ENCODE measurements at regions not wholly inside any gene's neighbourhood (a gene's known extent, or its start where the extent isn't known, plus 50 kb on each side); places are given as distances from the start of the nearest gene placed in this dataset.

DNA sequence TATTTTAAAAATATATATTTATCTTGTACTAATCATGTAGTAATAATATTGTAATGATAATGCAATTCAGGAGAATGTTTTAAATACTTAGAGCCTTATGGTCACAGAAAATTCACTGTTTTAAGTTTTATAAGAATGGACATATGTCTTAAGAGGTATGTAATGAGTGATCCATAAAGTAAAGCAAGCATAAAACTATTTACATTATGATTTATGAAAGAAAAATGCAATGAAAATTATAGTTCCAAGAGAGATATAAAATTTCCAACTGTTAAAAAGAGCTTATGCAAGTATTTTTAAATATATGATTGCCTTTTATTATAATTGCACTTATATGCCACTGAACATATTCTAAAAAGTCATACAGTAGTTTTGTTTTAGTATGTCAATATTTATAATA, 157.5 kb upstream of the TARS1 start:
- TF ChIP-seq, protein P1, sequence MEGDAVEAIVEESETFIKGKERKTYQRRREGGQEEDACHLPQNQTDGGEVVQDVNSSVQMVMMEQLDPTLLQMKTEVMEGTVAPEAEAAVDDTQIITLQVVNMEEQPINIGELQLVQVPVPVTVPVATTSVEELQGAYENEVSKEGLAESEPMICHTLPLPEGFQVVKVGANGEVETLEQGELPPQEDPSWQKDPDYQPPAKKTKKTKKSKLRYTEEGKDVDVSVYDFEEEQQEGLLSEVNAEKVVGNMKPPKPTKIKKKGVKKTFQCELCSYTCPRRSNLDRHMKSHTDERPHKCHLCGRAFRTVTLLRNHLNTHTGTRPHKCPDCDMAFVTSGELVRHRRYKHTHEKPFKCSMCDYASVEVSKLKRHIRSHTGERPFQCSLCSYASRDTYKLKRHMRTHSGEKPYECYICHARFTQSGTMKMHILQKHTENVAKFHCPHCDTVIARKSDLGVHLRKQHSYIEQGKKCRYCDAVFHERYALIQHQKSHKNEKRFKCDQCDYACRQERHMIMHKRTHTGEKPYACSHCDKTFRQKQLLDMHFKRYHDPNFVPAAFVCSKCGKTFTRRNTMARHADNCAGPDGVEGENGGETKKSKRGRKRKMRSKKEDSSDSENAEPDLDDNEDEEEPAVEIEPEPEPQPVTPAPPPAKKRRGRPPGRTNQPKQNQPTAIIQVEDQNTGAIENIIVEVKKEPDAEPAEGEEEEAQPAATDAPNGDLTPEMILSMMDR (IDR thresholded peaks at IDR 0.05; ENCODE audit: low read length, missing control alignments): no peak
- DNase-seq (ENCODE audit: low read depth): no peak
- no peak overlapping the region for H3K4me3 ChIP-seq (replicated peaks; ENCODE audit: low read depth, low read length)

DNA sequence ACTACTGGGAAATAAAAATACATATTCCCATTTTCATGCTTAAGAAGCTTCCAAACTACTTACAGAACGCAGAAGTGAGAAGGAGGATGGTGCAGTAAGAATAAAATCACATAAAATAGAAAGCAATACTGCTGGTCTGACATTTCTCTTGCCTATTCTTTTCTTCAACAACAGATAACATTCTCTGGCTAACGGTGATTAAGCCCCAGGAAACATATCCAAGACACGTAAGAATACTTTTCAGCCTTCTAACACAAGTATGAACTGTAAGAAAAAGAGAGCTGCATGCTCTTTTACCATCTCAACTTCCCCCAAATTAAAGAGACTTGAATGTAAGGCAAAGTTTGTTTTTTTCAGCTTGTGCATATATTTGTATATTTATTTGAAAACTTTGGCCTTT, 156.1 kb upstream of the TARS1 start:
- DNase-seq (ENCODE audit: low read depth): peak; percentile 44
- TF ChIP-seq, protein P1 (IDR thresholded peaks at IDR 0.05; ENCODE audit: low read length, missing control alignments): no peak
- H3K4me3 ChIP-seq (replicated peaks; ENCODE audit: low read depth, low read length): no peak overlapping the region

DNA sequence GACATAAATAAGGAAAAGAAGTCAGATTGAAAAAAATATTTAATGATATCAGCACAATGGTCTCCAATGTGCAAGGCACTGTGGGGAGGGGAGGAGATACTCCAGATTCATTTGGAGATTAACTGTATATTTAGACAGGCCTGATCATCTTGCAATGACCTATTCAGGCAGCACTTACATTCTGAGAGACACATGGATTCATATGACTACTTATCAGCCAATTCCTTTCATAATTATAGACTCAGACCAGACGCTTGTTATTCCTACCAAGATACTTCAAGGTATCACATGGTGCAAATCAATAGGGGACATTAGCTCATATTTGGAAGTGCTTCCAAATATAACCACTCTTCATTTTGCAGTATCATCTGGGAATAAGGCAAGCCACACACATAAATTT, 153.5 kb upstream of the TARS1 start:
- TF ChIP-seq, protein P1 (IDR thresholded peaks at IDR 0.05; ENCODE audit: low read length, missing control alignments): no peak

DNA sequence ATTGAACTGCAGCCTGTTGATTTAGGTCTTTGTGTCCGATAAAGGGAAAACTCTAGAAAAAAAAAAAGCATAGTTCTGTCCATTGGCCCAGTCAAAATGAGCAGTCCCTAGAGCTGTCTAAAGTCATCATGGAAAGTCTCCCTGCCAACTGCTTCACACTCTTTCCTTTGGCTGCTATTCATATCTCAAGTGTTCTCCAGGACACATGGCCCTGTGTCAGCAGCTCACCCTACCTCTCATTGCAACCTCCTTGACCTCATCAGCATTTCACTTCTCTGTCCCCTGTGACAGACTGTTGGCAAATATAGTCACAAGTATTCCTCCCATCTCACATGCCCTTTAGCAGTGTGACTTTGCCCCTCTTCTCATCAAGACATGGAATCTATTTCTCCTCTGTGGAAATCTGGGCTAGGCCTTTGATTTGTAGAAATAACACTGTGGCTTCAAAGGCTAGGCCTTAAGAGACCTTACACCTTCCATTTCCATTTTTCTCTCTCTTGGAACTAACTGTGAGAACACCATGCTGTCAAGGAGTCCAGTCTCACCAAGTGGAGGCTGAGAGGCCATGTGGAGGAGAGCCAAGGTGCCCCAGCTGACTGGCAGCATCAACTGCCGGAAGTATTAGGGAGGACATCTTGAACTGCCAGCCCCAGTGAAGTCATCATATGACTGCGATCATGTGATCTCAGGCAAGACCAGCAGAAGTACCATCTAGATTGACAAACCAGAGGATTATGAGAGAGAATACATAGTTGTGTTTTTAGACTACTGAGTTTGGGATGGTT, 149.4 kb upstream of the TARS1 start:
- TF ChIP-seq, protein P1 (IDR thresholded peaks at IDR 0.05; ENCODE audit: low read length, missing control alignments): no peak
- DNase-seq (ENCODE audit: low read depth): no peak
- H3K4me3 ChIP-seq (replicated peaks; ENCODE audit: low read depth, low read length): no peak overlapping the region

More for the DNA sequence above, 153.5 kb upstream of the TARS1 start:
- no peak for DNase-seq (ENCODE audit: low read depth)
- H3K4me3 ChIP-seq (replicated peaks; ENCODE audit: low read depth, low read length): no peak overlapping the region

DNA sequence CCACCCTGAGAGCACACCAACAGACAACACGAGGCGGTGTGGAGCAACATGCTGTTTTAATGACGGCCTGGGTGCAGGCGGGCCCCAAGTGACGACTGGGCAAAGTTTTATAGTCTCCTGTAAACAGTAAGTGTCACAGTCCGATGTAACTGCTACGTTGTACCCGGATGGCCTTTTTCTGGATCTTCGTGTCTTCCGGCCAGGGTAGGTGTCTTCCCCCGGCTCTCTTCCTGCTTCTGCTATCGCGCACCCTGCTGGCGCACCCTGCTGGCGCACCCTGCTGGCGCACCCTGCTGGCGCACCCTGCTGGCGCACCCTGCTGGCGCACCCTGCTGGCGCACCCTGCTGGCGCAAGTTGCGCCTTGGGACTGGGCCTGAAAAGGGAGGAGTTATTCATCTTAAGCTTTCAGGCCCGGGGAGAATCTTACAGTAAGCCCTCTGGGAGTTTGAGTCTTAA, 143.0 kb upstream of the TARS1 start:
- TF ChIP-seq, protein P1 (IDR thresholded peaks at IDR 0.05; ENCODE audit: low read length, missing control alignments): no peak
- H3K4me3 ChIP-seq (replicated peaks; ENCODE audit: low read depth, low read length): no peak overlapping the region
- DNase-seq (ENCODE audit: low read depth): no peak

DNA sequence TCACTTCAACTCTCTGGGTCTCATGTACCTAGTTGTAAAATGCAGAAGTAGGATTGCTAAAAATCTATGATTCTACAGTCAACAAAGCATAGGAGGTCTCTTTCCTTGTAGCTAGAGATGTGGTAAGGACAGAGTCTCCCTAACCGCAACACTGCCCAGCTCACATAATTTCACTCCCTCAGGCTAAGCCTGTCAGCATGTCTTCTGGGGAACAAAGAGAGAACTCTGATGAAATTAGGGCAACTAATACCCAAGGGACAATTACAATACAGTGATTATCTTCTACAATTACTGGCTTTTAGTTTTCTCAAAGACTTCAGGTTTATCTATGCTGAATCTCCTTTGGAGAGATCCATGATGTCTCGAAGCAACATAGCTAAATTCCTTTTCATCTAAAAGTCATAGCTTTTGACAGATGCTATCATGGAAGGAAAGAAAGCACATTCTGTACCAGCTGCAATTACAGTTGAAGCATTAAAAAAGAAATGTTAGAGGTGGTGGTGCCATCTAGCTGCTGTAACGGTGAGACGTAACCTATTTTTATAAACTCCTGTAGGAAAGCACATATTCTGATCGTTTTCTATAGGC, 141.1 kb upstream of the TARS1 start:
- DNase-seq (ENCODE audit: low read depth): peak; percentile 86
- TF ChIP-seq, protein P1 (IDR thresholded peaks at IDR 0.05; ENCODE audit: low read length, missing control alignments): peak; percentile 54
- H3K4me3 ChIP-seq (replicated peaks; ENCODE audit: low read depth, low read length): no peak overlapping the region
